AG04449 (cell line): ENCODE measurements at regions not wholly inside any gene's neighbourhood (a gene's known extent, or its start where the extent isn't known, plus 50 kb on each side); places are given as distances from the start of the nearest gene placed in this dataset.

ENCODE experiments used
- CTCF ChIA-PET: fragments of 350-600 bp; formaldehyde crosslinking; extraction: SDS; loops from one replicate; lab custom pipeline; 2021; ENCODE audit warnings: antibody characterized with exemption; lab: Yijun Ruan, JAX
- POLR2A ChIA-PET: fragments of 400-600, 350-600 bp; formaldehyde crosslinking; extraction: SDS; loops from one replicate; lab custom pipeline; 2020; ENCODE audit warnings: antibody characterized with exemption, inconsistent platforms; lab: Yijun Ruan, JAX
- DNase-seq: peaks from one replicate; pipeline ENCODE4 v3.0.0-alpha.2; 2010; ENCODE audit warnings: low read depth, low spot score
- H3K4me3 ChIP-seq: 2 replicates; pipeline ENCODE4 v1.5.1; 2011; ENCODE audit warnings: low read depth, mild to moderate bottlenecking, control low read depth, low read length
- CTCF ChIP-seq: IDR thresholded peaks from one replicate; pipeline ENCODE4 v1.5.1; 2011; ENCODE audit warnings: mild to moderate bottlenecking, moderate library complexity, low read length, control low read depth, inconsistent platforms; ENCODE audit not compliant: insufficient read depth; ENCODE audit errors: missing control alignments

- CTCF ChIA-PET = no interaction called here
- DNase-seq = no peak
- no peak for TF ChIP-seq CTCF
- no peak overlapping the region for H3K4me3 ChIP-seq
- POLR2A ChIA-PET = no interaction called here
Observed at GRCh38 chr4:180418819-180419531, 1824.2 kb upstream of the TENM3 start.

DNA sequence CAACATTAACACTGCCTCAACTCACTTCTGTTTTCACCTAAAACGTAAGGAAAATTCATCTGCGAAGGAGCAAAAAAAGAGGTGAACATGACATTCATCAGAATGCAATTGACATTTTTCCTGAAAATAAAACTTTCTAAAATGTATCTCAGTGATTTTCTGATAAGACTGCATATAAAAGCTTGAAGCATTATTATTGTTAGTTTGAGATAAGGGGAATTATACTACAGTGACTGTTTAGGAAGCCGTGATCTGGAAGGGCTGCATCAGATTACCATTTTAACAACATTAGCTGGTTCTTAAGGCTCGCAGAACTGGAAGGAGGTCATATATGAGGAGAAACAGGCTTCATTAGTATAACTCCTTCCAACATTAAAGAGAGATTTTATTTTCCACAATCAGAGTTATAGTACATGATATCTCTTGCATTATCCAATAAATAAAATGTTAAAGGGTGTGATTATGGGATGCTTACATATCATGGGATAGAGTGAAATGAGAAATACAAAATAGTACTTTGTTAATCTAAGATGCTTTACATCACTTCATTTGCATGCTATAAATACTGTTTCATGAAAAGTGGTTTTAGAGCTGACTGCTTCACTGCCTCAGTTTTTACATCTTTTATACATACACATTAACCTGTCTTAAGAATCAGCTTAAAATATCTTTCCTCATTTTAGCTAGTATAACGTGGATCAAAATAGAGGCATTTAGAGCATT is 1820.1 kb upstream of the TENM3 start:
- no peak for TF ChIP-seq CTCF
- H3K4me3 ChIP-seq = no peak overlapping the region
- POLR2A ChIA-PET = no interaction called here
- CTCF ChIA-PET = no interaction called here
- no peak for DNase-seq

DNA sequence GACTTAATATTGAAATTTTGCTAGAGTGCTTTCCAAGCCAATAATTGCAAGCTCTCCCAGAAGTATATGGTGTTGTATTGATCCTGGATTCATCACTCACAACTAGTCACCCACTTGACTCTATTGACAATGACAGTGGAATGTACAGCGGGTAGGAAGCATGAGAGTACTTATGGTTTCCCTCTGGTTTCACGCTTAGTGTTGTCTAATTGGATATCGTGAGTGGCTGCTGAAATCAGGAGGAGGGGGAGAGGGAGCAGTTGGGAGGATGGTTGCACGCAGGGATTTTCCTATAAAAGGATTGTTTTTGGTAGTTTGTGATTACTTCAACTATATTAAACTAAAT is 1819.5 kb upstream of the TENM3 start:
- CTCF ChIA-PET = no interaction called here
- no peak for TF ChIP-seq CTCF
- DNase-seq = no peak
- POLR2A ChIA-PET = no interaction called here
- no peak overlapping the region for H3K4me3 ChIP-seq

DNA sequence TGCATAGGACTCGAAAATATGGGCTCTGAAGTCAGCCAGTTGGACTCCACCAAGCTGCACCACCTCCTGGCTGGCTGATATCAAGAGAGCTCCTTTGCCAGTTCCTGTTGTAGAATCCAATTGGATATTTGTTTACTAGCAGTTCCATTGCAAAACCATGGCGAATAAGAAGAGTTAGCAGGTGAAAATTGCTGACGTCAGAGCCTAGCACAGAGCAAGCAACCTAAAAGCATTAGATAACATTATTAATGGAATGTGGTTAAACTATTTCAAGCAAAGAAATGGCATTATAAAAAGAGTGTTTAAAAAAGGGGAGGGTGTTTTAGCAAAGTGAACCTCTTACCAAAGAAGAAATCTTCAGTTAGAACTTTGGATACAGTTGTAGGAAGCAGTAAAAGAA is 1816.3 kb upstream of the TENM3 start:
- TF ChIP-seq CTCF = no peak
- no peak overlapping the region for H3K4me3 ChIP-seq
- no peak for DNase-seq
- POLR2A ChIA-PET = no interaction called here
- CTCF ChIA-PET = no interaction called here

- TF ChIP-seq CTCF = no peak
- no peak overlapping the region for H3K4me3 ChIP-seq
- no peak for DNase-seq
- ChIA-PET POLR2A (no interaction called here), CTCF (no interaction called here)
Observed at GRCh38 chr4:180430283-180430682, 1812.9 kb upstream of the TENM3 start.

- no peak for TF ChIP-seq CTCF
- POLR2A ChIA-PET = no interaction called here
- H3K4me3 ChIP-seq = no peak overlapping the region
- CTCF ChIA-PET = no interaction called here
- no peak for DNase-seq
Observed at GRCh38 chr4:180434131-180434895, 1808.9 kb upstream of the TENM3 start.
